Stimulated activated naive B cell treated with anti-CD40 and anti-IgM and Interleukin-4, amounts not matched to agents 10 μg/mL and 1 μg/mL and 100 μg/mL, for 72 hours (primary cell): ENCODE measurements at regions not wholly inside any gene's neighbourhood (a gene's known extent, or its start where the extent isn't known, plus 50 kb on each side); places are given as distances from the start of the nearest gene placed in this dataset.

ENCODE experiments used
- ATAC-seq, 2 donors: fragments of 150-1000 bp; cut with Tn5 transposase; replicated peaks; 2 replicates each; pipeline ENCODE4 v1.10.0; 2021; ENCODE audit warnings: moderate library complexity in 1 of 2
- DNase-seq: peaks from one replicate; pipeline ENCODE4 v3.0.0; 2021
- H3K27ac Mint-ChIP-seq: one replicate; pipeline ENCODE4 v1.8.0; 2022; ENCODE audit warnings: mild to moderate bottlenecking, mixed read lengths
- H3K27me3 Mint-ChIP-seq, 2 donors: one replicate each; pipeline ENCODE4 v1.8.0; 2022; ENCODE audit warnings: mixed read lengths in 2 of 2
- H3K36me3 Mint-ChIP-seq, 2 donors: one replicate each; pipeline ENCODE4 v1.8.0; 2022; ENCODE audit warnings: mixed read lengths in 2 of 2, mild to moderate bottlenecking in 1 of 2
- H3K4me1 Mint-ChIP-seq, 2 donors: one replicate each; pipeline ENCODE4 v1.8.0; 2022; ENCODE audit warnings: mixed read lengths in 2 of 2, mild to moderate bottlenecking in 1 of 2
- H3K4me3 Mint-ChIP-seq, 2 donors: one replicate each; pipeline ENCODE4 v1.8.0; 2022; ENCODE audit warnings: mild to moderate bottlenecking in 2 of 2, mixed read lengths in 2 of 2, moderate library complexity in 1 of 2
- H3K9me3 Mint-ChIP-seq, 2 donors: one replicate each; pipeline ENCODE4 v1.8.0; 2022; ENCODE audit warnings: mixed read lengths in 2 of 2, mild to moderate bottlenecking in 1 of 2

DNA sequence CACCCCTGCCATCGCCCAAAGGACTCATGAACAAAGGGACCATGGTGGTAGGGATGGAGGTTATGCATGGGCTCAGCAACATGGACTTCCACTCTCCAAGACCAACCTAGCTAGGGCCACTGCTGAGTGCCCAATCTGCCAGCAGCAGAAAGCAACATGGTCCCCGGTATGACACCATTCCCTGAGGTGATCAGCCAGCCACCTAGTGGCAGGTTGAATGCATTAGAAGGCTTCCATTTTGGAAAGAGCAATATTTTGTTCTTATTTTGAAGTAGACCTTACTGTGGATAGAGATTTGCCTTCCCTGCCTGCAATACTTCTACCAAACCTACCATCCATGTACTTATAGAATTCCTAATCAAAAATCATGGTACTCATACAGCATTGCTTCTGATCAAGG lies 99.8 kb downstream of the METTL4 start:
- no peaks in the 10 kb centered on the region for H3K36me3 Mint-ChIP-seq
- H3K27me3 Mint-ChIP-seq = peaks cover 5 to 38% of the 10 kb centered on the region in 2 donors
- no peak for DNase-seq
- no peaks in the 10 kb centered on the region for H3K4me1 Mint-ChIP-seq
- no peak overlapping the region for H3K27ac Mint-ChIP-seq
- H3K4me3 Mint-ChIP-seq = no peak overlapping the region
- ATAC-seq = peak in 1 of 2 donors; percentile 34
- no peaks in the 10 kb centered on the region for H3K9me3 Mint-ChIP-seq

DNA sequence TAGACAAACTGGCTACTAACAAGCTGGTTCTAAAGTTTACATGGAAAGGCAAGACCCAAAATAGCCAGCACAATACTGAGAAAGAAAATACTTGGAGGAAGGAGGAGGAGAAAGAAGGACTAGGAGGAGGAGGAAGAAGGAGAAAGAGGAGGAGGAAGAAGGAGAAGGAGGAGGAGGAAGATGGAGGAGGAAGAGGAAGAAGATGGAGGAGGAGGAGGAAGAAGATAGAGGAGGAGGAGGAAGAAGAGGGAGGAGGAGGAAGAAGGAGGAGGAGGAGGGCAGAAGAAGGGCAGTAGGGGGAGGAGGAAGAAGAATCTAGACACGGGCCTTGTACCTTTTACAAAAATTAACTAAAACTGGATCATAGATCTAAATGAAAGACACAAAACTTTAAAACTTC lies 92.6 kb downstream of the METTL4 start:
- Mint-ChIP-seq H3K27ac (no peak overlapping the region), H3K4me1 (no peaks in the 10 kb centered on the region), H3K4me3 (no peak overlapping the region), H3K27me3 (peaks cover 16 to 35% of the 10 kb centered on the region in 2 donors), H3K36me3 (no peaks in the 10 kb centered on the region), H3K9me3 (no peaks in the 10 kb centered on the region)
- DNase-seq (no peak), ATAC-seq (no peak)

DNA sequence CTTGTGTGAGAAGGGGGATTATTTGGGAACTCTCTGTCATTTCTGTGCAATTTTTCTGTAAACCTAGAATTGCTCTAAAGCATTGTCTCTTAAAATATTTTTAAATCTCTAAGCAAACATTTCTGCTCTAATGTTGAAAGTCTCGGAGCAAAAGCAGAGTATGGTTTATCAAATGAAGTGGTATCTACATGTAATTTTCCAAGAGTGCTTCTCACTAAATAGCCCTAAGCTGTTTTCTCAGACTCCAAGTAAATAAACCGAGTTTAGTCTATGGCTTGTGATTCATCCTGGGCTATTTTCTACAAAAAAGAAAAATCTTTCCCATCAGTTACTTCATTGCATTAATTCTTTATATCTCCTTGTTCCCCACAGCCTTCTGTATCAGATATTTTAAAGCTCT lies 90.8 kb downstream of the METTL4 start:
- no peaks in the 10 kb centered on the region for H3K4me1 Mint-ChIP-seq
- H3K9me3 Mint-ChIP-seq = no peaks in the 10 kb centered on the region
- peaks cover 16 to 31% of the 10 kb centered on the region in 2 donors for H3K27me3 Mint-ChIP-seq
- ATAC-seq (no peak), DNase-seq (no peak)
- no peak overlapping the region for H3K4me3 Mint-ChIP-seq
- H3K36me3 Mint-ChIP-seq = no peaks in the 10 kb centered on the region
- H3K27ac Mint-ChIP-seq = no peak overlapping the region

DNA sequence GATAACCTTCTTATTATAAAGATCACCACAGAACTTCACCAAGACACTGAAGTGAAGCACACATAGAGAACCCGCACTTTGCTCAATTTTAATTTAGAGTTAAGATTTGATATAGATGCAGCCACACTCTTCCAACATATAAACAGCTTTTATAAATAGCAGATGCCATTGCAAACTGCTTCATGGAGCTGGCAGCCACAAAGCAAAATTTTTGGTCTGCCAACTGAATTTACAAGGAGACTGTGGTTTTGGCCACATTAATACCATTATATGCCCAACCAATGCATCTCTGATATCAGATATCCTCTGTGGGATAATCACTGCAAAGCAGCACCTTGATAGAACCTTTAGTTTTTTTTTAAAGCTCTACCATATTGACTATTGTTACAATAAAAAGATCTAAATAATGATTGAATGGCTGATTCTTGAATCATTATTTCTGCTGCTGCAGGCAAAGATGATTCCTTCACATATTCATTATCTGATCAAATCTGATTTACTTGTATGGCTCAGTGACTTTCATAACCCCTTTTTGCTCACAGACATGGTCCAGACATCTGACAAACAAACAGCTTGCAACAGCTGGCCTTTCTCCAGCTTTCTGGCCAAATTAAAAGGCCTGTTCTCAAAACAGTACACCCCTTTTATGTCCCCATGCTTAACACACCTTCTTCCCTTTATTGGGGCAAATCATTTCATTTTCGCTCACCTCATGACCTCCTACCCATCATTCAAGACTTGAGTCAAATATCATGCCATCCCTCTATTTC lies 88.4 kb downstream of the METTL4 start:
- peaks cover 21 to 40% of the 10 kb centered on the region in 2 donors for H3K27me3 Mint-ChIP-seq
- no peak for DNase-seq
- no peaks in the 10 kb centered on the region for H3K36me3 Mint-ChIP-seq
- no peak overlapping the region for H3K27ac Mint-ChIP-seq
- no peaks in the 10 kb centered on the region for H3K9me3 Mint-ChIP-seq
- H3K4me3 Mint-ChIP-seq = no peak overlapping the region
- no peak for ATAC-seq
- H3K4me1 Mint-ChIP-seq = no peaks in the 10 kb centered on the region

DNA sequence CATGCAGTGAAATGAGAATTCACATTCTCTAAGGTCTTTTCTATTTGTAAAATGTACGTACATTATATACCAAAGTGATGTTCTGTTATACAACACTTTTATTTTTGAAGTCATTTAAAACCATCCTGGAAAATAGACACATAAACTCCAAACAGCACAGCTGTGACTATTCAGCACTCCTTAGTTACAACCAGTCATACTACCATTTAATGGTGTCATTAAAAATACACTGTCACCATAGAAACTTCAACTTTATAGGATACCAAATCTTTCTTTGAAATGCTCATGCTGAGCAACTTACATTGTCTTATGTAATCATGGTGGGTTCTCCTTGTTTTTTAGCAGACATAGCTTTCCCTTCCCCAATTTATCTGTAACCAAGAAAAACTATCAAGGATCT lies 85.3 kb downstream of the METTL4 start:
- Mint-ChIP-seq H3K27ac (no peak overlapping the region), H3K4me1 (no peaks in the 10 kb centered on the region)

DNA sequence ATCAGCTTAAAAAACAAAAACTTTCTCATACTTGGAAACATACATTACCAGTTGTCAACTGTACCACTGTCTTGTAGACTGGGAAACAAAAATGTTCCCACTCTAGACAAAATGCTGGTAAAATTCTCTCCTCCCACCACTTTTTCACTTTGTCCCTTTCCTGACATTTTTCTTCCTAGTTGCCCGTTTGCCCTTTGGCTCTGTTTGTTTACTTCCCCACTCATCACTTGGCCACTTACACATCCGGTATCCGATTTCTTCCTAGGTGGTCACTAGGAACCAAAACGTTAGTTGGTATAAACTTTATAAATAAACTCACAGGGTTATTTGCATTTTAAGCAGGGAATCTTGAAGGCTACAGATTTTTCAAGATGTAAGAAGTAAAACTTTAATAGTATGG lies 84.9 kb downstream of the METTL4 start:
- no peaks in the 10 kb centered on the region for H3K4me1 Mint-ChIP-seq
- H3K27me3 Mint-ChIP-seq = peaks cover 9 to 41% of the 10 kb centered on the region in 2 donors
- H3K27ac Mint-ChIP-seq = no peak overlapping the region
- ATAC-seq = no peak
- H3K4me3 Mint-ChIP-seq = no peak overlapping the region
- H3K9me3 Mint-ChIP-seq = no peaks in the 10 kb centered on the region
- H3K36me3 Mint-ChIP-seq = no peaks in the 10 kb centered on the region
- DNase-seq = no peak

More for the DNA sequence above, 85.3 kb downstream of the METTL4 start:
- ATAC-seq = no peak
- H3K36me3 Mint-ChIP-seq = no peaks in the 10 kb centered on the region
- H3K9me3 Mint-ChIP-seq = no peaks in the 10 kb centered on the region
- no peak for DNase-seq
- H3K27me3 Mint-ChIP-seq = peaks cover 11 to 41% of the 10 kb centered on the region in 2 donors
- H3K4me3 Mint-ChIP-seq = no peak overlapping the region
